Loucy (cell line): ENCODE measurements at regions not wholly inside any gene's neighbourhood (a gene's known extent, or its start where the extent isn't known, plus 50 kb on each side); places are given as distances from the start of the nearest gene placed in this dataset.

ENCODE experiments used
- H2AFZ ChIP-seq: fragments of 200-600 bp; sonication (generic); 2 replicates; pipeline ENCODE4 v1.6.0; 2016; ENCODE audit warnings: antibody characterized with exemption, mild to moderate bottlenecking, low read length, moderate library complexity
- H3F3A ChIP-seq: fragments of 200-600 bp; 2 replicates; pipeline ENCODE4 v1.6.0; 2016; ENCODE audit warnings: antibody characterized with exemption, low read depth, mild to moderate bottlenecking
- H3K27me3 ChIP-seq: fragments of 200-600 bp; sonication (generic); 2 replicates; pipeline ENCODE4 v1.6.1; 2014; ENCODE audit warnings: low read length, mild to moderate bottlenecking; ENCODE audit not compliant: insufficient read depth, poor library complexity, severe bottlenecking
- H3K36me3 ChIP-seq: fragments of 200-600 bp; sonication (generic); 2 replicates; pipeline ENCODE4 v1.6.1; 2016; ENCODE audit warnings: low read length; ENCODE audit not compliant: insufficient read depth
- H3K4me1 ChIP-seq: fragments of 200-600 bp; sonication (generic); 2 replicates; pipeline ENCODE4 v1.5.1; 2014; ENCODE audit warnings: low read length, mild to moderate bottlenecking; ENCODE audit not compliant: insufficient read depth, poor library complexity, severe bottlenecking
- H3K4me2 ChIP-seq: fragments of 200-600 bp; sonication (generic); 2 replicates; pipeline ENCODE4 v1.6.0; 2014; ENCODE audit warnings: antibody characterized with exemption, low read length, low read depth, mild to moderate bottlenecking; ENCODE audit not compliant: poor library complexity, severe bottlenecking
- H3K4me3 ChIP-seq: fragments of 200-600 bp; sonication (generic); 2 replicates; pipeline ENCODE4 v1.5.1; 2014; ENCODE audit warnings: low read length, mild to moderate bottlenecking, mixed read lengths; ENCODE audit not compliant: poor library complexity, severe bottlenecking
- H3K79me2 ChIP-seq: fragments of 200-600 bp; sonication (generic); 2 replicates; pipeline ENCODE4 v1.6.1; 2014; ENCODE audit warnings: low read length; ENCODE audit not compliant: insufficient read depth
- H3K9ac ChIP-seq: fragments of 200-600 bp; sonication (generic); 2 replicates; pipeline ENCODE4 v1.6.0; 2014; ENCODE audit warnings: mild to moderate bottlenecking, low read depth, low read length, moderate library complexity; ENCODE audit not compliant: poor library complexity, severe bottlenecking
- H3K9me2 ChIP-seq: fragments of 200-600 bp; sonication (generic); replicated peaks from 2 replicates; pipeline ENCODE4 v1.6.1; 2016; ENCODE audit warnings: low read depth, low read length, mixed read lengths
- H3K9me3 ChIP-seq: fragments of 200-600 bp; sonication (generic); 2 replicates; pipeline ENCODE4 v1.6.1; 2014; ENCODE audit warnings: mild to moderate bottlenecking, antibody characterized with exemption, low read length, low read depth; ENCODE audit not compliant: insufficient read depth
- H4K20me1 ChIP-seq: fragments of 200-600 bp; sonication (generic); 2 replicates; pipeline ENCODE4 v1.6.0; 2014; ENCODE audit warnings: antibody characterized with exemption, low read length, mild to moderate bottlenecking; ENCODE audit not compliant: insufficient read depth, poor library complexity, severe bottlenecking
- CTCF ChIP-seq: fragments of 200-600 bp; sonication (generic); conservative IDR thresholded peaks from 2 replicates; pipeline ENCODE4 v1.5.1; 2014; ENCODE audit warnings: mild to moderate bottlenecking, antibody characterized with exemption, low read length
- EZH2phosphoT487 ChIP-seq: fragments of 200-600 bp; IDR thresholded peaks from 2 replicates; pipeline ENCODE4 v1.6.1; 2018; ENCODE audit warnings: antibody characterized with exemption, mild to moderate bottlenecking, moderate library complexity, borderline replicate concordance

- no peaks in the 10 kb centered on the region for H4K20me1 ChIP-seq
- H3K9me3 ChIP-seq: no peaks in the 10 kb centered on the region
- no peak overlapping the region for H3K9ac ChIP-seq
- no peak overlapping the region for H2AFZ ChIP-seq
- H3K9me2 ChIP-seq: no peaks in the 10 kb centered on the region
- H3K4me3 ChIP-seq: no peak overlapping the region
- no peaks in the 10 kb centered on the region for H3K27me3 ChIP-seq
- TF ChIP-seq EZH2phosphoT487: no peak
- TF ChIP-seq CTCF: no peak
- no peaks in the 10 kb centered on the region for H3F3A ChIP-seq
- H3K4me1 ChIP-seq: no peaks in the 10 kb centered on the region
- no peaks in the 10 kb centered on the region for H3K79me2 ChIP-seq
- H3K36me3 ChIP-seq: no peaks in the 10 kb centered on the region
- no peak overlapping the region for H3K4me2 ChIP-seq
Measured at GRCh38 chr10:128571745-128572144, 445.5 kb upstream of the MKI67 start.

GRCh38 chr10:128572696-128573095 is 446.5 kb upstream of the MKI67 start:
- Histone ChIP-seq H3K4me2 (no peak overlapping the region), H4K20me1 (no peaks in the 10 kb centered on the region), H3K9ac (no peak overlapping the region), H3K4me1 (no peaks in the 10 kb centered on the region), H3K9me3 (no peaks in the 10 kb centered on the region), H3F3A (no peaks in the 10 kb centered on the region), H3K4me3 (no peak overlapping the region), H3K9me2 (no peaks in the 10 kb centered on the region), H3K27me3 (no peaks in the 10 kb centered on the region), H2AFZ (no peak overlapping the region), H3K36me3 (no peaks in the 10 kb centered on the region), H3K79me2 (no peaks in the 10 kb centered on the region)
- TF ChIP-seq CTCF (no peak), EZH2phosphoT487 (no peak)

GRCh38 chr10:128573281-128573845 is 447.1 kb upstream of the MKI67 start:
- H3K27me3 ChIP-seq: no peaks in the 10 kb centered on the region
- no peak overlapping the region for H2AFZ ChIP-seq
- no peak overlapping the region for H3K4me3 ChIP-seq

More at GRCh38 chr10:128573281-128573845, 447.1 kb upstream of the MKI67 start:
- TF ChIP-seq EZH2phosphoT487 (no peak), CTCF (no peak)
- no peaks in the 10 kb centered on the region for H3K36me3 ChIP-seq
- H3K9me3 ChIP-seq: no peaks in the 10 kb centered on the region
- H3F3A ChIP-seq: no peaks in the 10 kb centered on the region
- H3K4me2 ChIP-seq: no peak overlapping the region
- no peaks in the 10 kb centered on the region for H3K79me2 ChIP-seq
- H3K4me1 ChIP-seq: no peaks in the 10 kb centered on the region
- H3K9me2 ChIP-seq: no peaks in the 10 kb centered on the region
- no peaks in the 10 kb centered on the region for H4K20me1 ChIP-seq
- H3K9ac ChIP-seq: no peak overlapping the region
